Loucy (cell line): ENCODE measurements at regions not wholly inside any gene's neighbourhood (a gene's known extent, or its start where the extent isn't known, plus 50 kb on each side); places are given as distances from the start of the nearest gene placed in this dataset.

Source experiments
- H2AFZ ChIP-seq: fragments of 200-600 bp; sonication (generic); 2 replicates; pipeline ENCODE4 v1.6.0; 2016; ENCODE audit warnings: antibody characterized with exemption, mild to moderate bottlenecking, low read length, moderate library complexity
- H3F3A ChIP-seq: fragments of 200-600 bp; 2 replicates; pipeline ENCODE4 v1.6.0; 2016; ENCODE audit warnings: antibody characterized with exemption, low read depth, mild to moderate bottlenecking
- H3K27me3 ChIP-seq: fragments of 200-600 bp; sonication (generic); 2 replicates; pipeline ENCODE4 v1.6.1; 2014; ENCODE audit warnings: low read length, mild to moderate bottlenecking; ENCODE audit not compliant: insufficient read depth, poor library complexity, severe bottlenecking
- H3K36me3 ChIP-seq: fragments of 200-600 bp; sonication (generic); 2 replicates; pipeline ENCODE4 v1.6.1; 2016; ENCODE audit warnings: low read length; ENCODE audit not compliant: insufficient read depth
- H3K4me1 ChIP-seq: fragments of 200-600 bp; sonication (generic); 2 replicates; pipeline ENCODE4 v1.5.1; 2014; ENCODE audit warnings: low read length, mild to moderate bottlenecking; ENCODE audit not compliant: insufficient read depth, poor library complexity, severe bottlenecking
- H3K4me2 ChIP-seq: fragments of 200-600 bp; sonication (generic); 2 replicates; pipeline ENCODE4 v1.6.0; 2014; ENCODE audit warnings: antibody characterized with exemption, low read length, low read depth, mild to moderate bottlenecking; ENCODE audit not compliant: poor library complexity, severe bottlenecking
- H3K4me3 ChIP-seq: fragments of 200-600 bp; sonication (generic); 2 replicates; pipeline ENCODE4 v1.5.1; 2014; ENCODE audit warnings: low read length, mild to moderate bottlenecking, mixed read lengths; ENCODE audit not compliant: poor library complexity, severe bottlenecking
- H3K79me2 ChIP-seq: fragments of 200-600 bp; sonication (generic); 2 replicates; pipeline ENCODE4 v1.6.1; 2014; ENCODE audit warnings: low read length; ENCODE audit not compliant: insufficient read depth
- H3K9ac ChIP-seq: fragments of 200-600 bp; sonication (generic); 2 replicates; pipeline ENCODE4 v1.6.0; 2014; ENCODE audit warnings: mild to moderate bottlenecking, low read depth, low read length, moderate library complexity; ENCODE audit not compliant: poor library complexity, severe bottlenecking
- H3K9me2 ChIP-seq: fragments of 200-600 bp; sonication (generic); replicated peaks from 2 replicates; pipeline ENCODE4 v1.6.1; 2016; ENCODE audit warnings: low read depth, low read length, mixed read lengths
- H3K9me3 ChIP-seq: fragments of 200-600 bp; sonication (generic); 2 replicates; pipeline ENCODE4 v1.6.1; 2014; ENCODE audit warnings: mild to moderate bottlenecking, antibody characterized with exemption, low read length, low read depth; ENCODE audit not compliant: insufficient read depth
- H4K20me1 ChIP-seq: fragments of 200-600 bp; sonication (generic); 2 replicates; pipeline ENCODE4 v1.6.0; 2014; ENCODE audit warnings: antibody characterized with exemption, low read length, mild to moderate bottlenecking; ENCODE audit not compliant: insufficient read depth, poor library complexity, severe bottlenecking
- CTCF ChIP-seq: fragments of 200-600 bp; sonication (generic); conservative IDR thresholded peaks from 2 replicates; pipeline ENCODE4 v1.5.1; 2014; ENCODE audit warnings: mild to moderate bottlenecking, antibody characterized with exemption, low read length
- EZH2phosphoT487 ChIP-seq: fragments of 200-600 bp; IDR thresholded peaks from 2 replicates; pipeline ENCODE4 v1.6.1; 2018; ENCODE audit warnings: antibody characterized with exemption, mild to moderate bottlenecking, moderate library complexity, borderline replicate concordance

- Histone ChIP-seq H2AFZ (no peak overlapping the region), H3K9me3 (no peaks in the 10 kb centered on the region; the same call in 1 of the 2 replicates), H3K9ac (no peak overlapping the region), H3K36me3 (no peaks in the 10 kb centered on the region), H4K20me1 (no peaks in the 10 kb centered on the region), H3K27me3 (no peaks in the 10 kb centered on the region), H3K9me2 (no peaks in the 10 kb centered on the region), H3K4me3 (no peak overlapping the region), H3F3A (no peaks in the 10 kb centered on the region), H3K4me2 (no peak overlapping the region), H3K4me1 (no peaks in the 10 kb centered on the region), H3K79me2 (no peaks in the 10 kb centered on the region)
- no peak for TF ChIP-seq EZH2phosphoT487
- TF ChIP-seq CTCF = no peak
These were observed 173.2 kb downstream of the CYLD start for GRCh38 chr16:50915120-50915519.

- no peaks in the 10 kb centered on the region for H3K79me2 ChIP-seq
- no peaks in the 10 kb centered on the region for H3K36me3 ChIP-seq
- H3K27me3 ChIP-seq = no peaks in the 10 kb centered on the region
- H3F3A ChIP-seq = no peaks in the 10 kb centered on the region
- H3K4me1 ChIP-seq = no peaks in the 10 kb centered on the region
- no peaks in the 10 kb centered on the region; the same call in 1 of the 2 replicates for H3K9me3 ChIP-seq
- no peak overlapping the region for H2AFZ ChIP-seq
- no peaks in the 10 kb centered on the region for H3K9me2 ChIP-seq
- H3K9ac ChIP-seq = no peak overlapping the region
- no peak overlapping the region for H3K4me2 ChIP-seq
- H4K20me1 ChIP-seq = no peaks in the 10 kb centered on the region
- no peak overlapping the region for H3K4me3 ChIP-seq
- TF ChIP-seq CTCF (no peak), EZH2phosphoT487 (no peak)
These were observed 168.8 kb downstream of the CYLD start for GRCh38 chr16:50910736-50911100.

- Histone ChIP-seq H3K36me3 (no peaks in the 10 kb centered on the region), H3K79me2 (no peaks in the 10 kb centered on the region), H3K4me2 (no peak overlapping the region), H3K9me2 (no peaks in the 10 kb centered on the region), H3K9ac (no peak overlapping the region), H3K27me3 (no peaks in the 10 kb centered on the region), H3K9me3 (no peaks in the 10 kb centered on the region; the same call in 1 of the 2 replicates), H4K20me1 (no peaks in the 10 kb centered on the region), H3K4me1 (no peaks in the 10 kb centered on the region), H2AFZ (no peak overlapping the region), H3K4me3 (no peak overlapping the region), H3F3A (no peaks in the 10 kb centered on the region)
- TF ChIP-seq CTCF (no peak), EZH2phosphoT487 (no peak)
These were observed 168.2 kb downstream of the CYLD start for GRCh38 chr16:50909831-50910735.
